NCI-H2107 (cell line): ENCODE measurements at regions not wholly inside any gene's neighbourhood (a gene's known extent, or its start where the extent isn't known, plus 50 kb on each side); places are given as distances from the start of the nearest gene placed in this dataset.
"Not testable (repeated sequence)": the region's sequence is repeated elsewhere in the genome, so short reads cannot be mapped to it uniquely, and the experiment has no call there.

Experiments
- DNase-seq: peaks from one replicate; lab custom pipeline; 2025; lab: John Stamatoyannopoulos, UW

DNA sequence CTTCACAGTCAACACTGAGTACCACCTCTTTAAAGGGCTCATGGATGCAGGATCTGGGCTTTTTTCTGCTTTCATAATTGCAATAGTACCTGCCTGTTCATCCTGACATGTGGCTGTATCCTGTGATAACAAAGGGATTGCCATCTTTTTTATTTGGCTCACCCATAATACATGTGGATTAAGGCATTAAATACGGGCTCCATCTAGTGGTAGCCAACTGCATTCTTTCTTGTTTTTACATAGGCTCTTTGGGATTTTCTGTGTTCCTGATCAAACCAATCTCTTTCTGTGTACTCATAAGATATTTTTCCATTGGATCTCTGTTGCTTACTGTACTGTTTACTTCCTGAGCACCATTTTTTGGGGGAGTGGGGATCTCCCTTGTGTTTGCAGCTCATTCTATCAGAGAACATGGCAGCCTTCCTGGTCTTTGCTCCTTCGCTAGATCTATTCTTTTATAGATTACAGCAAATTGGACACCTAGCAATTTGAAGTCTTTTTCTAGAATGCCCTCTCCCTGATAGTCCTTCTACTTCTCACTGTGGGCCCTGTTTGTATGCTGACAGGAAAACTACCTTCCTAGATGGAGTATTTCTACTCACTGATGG is 723.4 kb upstream of the MDGA2 start:
- peak; percentile 16 for DNase-seq

DNA sequence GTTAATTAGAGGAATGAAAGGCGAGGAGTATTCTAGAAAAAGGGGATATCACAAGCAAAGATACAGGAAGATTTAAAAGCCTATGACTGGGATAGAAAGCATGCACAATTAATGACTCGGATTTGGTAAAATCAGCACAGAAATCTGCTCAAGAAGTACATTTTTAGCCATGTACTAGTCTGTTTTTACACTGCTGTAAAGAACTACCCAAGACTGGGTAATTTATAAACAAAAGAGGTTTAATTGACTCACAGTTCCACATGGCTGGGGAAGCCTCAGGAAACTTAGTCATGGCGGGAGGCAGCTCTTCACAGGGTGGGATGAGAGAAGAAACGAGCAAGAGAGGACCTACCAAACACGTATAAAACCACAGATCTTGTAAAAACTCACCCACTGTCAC is 716.3 kb upstream of the MDGA2 start:
- no peak for DNase-seq

- DNase-seq, result no peak
These were observed 714.9 kb upstream of the MDGA2 start for GRCh38 chr14:48390346-48390745.

DNA sequence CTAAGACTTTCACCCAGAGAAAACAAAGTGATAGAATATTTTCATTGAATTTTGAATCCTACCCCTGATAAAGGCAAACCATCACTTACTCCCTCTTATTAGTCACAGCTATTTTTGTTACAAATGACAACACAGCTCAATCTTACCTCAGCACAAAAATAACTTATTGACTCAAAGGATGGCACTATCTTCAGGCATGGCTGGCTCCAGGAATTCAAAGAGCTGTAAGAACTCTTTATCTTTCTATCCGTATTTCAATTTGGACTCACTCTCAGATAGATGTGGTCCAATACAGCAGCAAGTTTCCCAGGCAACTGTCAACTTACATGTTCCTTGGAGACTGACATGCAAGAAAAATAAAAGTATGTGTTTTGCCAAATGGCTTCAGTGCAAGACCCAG is 709.4 kb upstream of the MDGA2 start:
- DNase-seq, result no peak

DNA sequence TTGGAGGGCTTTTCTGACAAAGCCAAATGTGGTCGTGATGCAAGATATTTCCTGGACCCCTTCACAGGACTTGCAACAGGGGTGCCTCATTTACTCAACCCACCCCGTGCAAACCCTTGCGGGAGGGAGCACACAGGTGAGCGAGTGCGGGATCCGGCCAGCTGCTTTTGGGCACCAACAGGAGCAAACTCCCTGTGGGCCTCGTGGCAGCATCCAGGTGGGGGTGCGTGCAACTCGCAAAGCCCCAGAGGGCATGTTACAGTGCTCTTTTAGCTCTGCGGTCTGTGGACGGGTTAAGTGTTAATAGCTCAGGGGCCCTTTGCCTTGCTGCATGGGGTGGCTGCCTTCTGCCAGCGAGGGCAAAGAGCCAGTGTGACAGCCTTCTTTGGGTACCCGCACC is 707.6 kb upstream of the MDGA2 start:
- DNase-seq, result no peak

GRCh38 chr14:48378541-48378940 is 703.1 kb upstream of the MDGA2 start:
- no peak for DNase-seq

DNA sequence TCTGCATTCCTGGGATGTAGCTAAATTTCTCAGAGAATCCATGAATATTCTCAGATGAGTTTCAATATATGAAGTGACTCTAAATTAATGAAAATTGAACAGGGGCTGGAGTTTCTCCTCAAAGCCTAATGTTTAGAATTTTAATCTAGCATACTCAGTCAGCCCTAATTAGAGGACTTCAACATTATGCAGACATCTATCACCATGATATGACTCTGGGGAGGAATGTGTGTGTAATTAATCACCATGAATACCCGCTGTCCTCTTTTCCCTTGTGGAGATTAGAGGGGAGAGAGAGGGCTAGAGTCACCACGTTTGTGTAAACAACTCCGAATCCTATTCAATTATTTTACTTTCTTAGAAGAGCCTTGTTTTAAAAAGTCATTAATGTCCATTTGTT is 698.6 kb upstream of the MDGA2 start:
- DNase-seq, result no peak

- no peak for DNase-seq
These were observed 675.6 kb upstream of the MDGA2 start for GRCh38 chr14:48350971-48351370.

DNA sequence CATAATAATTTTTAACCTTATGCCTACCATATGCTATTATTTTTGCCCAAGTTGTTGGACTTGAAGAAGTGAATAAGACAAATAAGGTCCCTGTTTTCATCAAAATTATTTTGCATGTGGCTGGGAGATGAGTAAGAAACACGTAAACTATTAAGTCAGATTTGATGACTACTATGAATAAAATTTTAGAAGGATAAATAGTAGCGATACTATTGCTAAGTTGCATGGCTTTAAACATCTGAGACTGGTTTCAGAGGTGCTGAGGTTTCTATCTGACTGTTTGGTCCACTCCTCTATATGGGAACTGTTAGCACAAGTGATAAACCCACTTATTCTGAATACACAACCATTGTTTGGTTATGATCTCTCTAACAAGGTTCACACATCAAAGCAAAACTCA is 674.3 kb upstream of the MDGA2 start:
- no peak for DNase-seq

DNA sequence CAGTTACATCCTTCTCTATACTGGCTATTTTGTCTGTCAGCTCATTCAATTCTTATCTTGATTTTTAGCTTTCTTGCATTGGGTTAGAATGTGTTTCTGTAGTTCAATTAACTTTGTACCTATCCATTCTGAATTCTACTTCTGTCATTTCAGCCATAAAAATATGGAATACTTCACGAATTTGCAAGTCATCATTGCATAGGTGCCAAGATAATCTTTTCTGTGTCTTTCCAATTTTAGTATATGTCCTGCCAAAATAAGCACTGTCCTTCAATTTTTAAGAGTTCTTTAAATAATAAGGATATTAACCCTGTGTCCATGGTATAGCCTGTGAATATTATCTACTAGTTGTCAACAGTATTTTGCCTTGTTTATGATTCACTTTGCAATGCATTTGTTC is 665.7 kb upstream of the MDGA2 start:
- no peak for DNase-seq

- no peak for DNase-seq
These were observed 658.0 kb upstream of the MDGA2 start for GRCh38 chr14:48333221-48333920.

- no peak for DNase-seq
These were observed 656.0 kb upstream of the MDGA2 start for GRCh38 chr14:48331421-48331820.

DNA sequence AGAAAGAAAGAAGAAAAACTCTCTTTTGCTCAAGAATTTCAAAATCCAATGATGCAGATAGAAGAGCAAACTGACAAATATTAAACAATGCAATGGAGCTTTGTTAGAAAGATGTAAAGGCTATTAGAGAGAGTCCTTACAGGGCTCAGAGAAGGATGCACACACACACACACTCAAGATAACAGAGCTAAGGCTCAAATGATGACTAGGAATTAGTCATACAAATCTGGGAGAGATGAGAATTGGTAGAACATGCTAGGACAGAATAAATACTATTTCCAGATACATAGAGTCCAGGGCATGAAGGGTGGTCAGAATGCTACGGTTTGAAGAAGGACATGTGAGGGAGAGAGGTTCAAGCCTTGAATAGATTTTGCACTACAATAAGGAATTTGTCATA is 650.1 kb upstream of the MDGA2 start:
- DNase-seq, result no peak

GRCh38 chr14:48323665-48324064 is 648.3 kb upstream of the MDGA2 start:
- DNase-seq, result no peak

- DNase-seq, result no peak
These were observed 644.4 kb upstream of the MDGA2 start for GRCh38 chr14:48319823-48320222.

DNA sequence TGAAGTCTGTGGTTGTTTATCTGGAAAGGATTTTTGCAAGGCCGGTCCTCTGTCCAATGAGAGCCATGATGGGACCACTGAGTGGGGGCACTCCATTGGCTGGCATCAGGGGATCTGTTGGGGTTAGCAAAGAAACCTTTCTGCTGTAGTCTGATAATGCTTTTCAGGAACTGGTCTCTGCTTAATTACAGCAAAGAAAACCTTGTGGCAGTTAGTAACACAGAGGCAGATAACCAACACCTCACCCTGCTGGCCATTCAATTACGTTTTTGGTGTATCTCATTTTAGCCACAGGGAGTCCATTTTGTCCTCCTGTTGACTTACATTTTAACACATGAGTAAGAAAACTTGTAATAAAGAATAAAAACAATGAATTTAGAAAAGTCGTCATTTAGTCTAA is 629.3 kb upstream of the MDGA2 start:
- no peak for DNase-seq

DNA sequence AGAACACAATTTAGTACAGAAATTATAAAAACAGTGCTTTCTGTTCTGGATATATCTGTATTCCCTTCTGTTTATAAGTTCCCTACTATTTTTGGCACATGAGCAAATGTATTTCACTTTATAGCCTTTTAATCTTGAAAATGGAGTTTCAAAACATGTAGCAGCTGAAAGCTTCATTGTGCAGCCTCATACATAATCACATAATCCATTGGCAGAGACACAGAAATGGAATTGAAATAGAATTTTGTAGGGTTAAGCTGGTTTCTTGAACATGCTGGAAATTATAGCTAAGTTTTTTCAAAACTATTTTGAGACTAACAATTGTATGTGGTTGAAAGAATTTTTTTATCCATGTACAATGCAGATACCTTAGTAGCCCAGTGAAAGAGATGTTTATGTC is 614.3 kb upstream of the MDGA2 start:
- no peak for DNase-seq

- DNase-seq, result not testable (repeated sequence)
These were observed 609.8 kb upstream of the MDGA2 start for GRCh38 chr14:48285217-48285616.

DNA sequence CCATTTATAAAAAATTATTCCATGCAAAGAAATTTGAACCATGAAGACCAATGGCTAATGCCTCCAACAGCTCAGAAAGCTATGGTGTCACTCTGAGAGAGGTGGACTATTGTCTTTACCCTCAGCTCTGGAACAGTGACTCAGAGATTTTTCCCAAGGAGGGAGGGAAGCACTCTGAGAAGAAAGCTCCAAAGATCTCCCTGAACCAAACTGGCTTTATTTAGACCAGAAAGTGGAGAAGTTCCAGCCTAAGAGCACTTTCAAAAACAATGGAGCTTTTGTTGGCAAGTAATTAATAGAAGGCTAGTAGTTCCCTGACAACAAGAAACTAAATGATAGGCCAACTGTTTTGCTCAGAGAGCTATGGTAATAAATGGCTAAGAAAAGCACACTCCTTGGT is 599.9 kb upstream of the MDGA2 start:
- no peak for DNase-seq

DNA sequence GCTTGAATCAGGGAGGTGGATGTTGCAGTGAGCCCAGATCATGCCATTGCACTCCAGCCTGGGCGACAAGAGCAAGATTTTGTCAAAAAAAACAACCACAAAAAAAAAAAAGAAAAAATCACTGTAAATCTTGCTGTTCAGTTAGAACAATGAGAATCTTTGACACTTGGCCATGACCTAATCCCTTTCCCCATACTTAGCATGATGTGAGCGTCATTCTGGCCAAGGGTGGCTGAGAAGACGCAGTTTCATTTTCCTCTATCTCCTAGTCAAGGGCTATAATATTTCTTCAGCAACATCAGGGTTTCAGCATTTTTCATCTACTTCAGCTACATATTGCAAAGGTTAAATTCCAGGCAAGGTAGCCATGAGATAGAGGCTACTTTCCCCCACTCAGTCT is 599.4 kb upstream of the MDGA2 start:
- no peak for DNase-seq

DNA sequence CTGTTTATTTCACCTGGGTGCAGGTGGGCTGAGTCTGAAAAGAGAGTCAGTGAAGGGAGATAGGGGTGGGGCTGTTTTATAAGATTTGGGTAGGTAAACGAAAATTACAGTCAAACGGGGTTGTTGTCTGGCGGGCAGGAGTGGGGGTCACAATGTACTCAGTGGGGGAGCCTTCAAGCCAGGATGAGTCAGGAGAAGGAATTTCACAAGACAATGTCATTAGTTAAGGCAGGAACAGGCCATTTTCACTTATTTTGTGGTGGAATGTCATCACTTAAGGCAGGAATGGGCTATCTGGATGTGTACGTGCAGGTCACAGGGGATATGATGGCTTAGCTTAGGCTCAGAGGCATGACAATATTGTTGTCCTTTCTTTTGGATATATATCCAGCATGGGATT is 592.5 kb upstream of the MDGA2 start:
- DNase-seq, result not testable (repeated sequence)

- DNase-seq, result not testable (repeated sequence)
These were observed 590.8 kb upstream of the MDGA2 start for GRCh38 chr14:48266201-48266600.

DNA sequence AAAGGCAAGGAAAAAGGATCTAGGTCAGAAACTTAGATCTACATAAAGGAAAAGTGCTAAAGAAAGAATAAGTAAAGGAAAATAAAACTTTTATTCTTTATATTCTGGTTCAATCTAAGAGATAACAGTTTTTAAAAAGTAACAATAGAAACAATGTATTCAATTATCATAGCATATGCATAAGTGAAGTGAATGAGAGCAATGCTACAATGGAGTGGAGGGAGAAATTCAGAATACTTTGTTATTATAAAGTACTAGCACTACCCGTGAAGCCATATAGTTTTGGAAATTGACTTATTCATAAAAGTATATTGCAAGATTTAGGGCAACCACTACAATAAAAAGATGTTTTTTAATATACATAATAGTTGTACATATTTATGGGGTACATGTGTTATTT is 586.0 kb upstream of the MDGA2 start:
- DNase-seq, result no peak
